HCT116 (cell line): ENCODE measurements at regions not wholly inside any gene's neighbourhood (a gene's known extent, or its start where the extent isn't known, plus 50 kb on each side); places are given as distances from the start of the nearest gene placed in this dataset.
"Not testable (repeated sequence)": the region's sequence is repeated elsewhere in the genome, so short reads cannot be mapped to it uniquely, and the experiment has no call there.

Experiments
- ATAC-seq: fragments of 200-7000 bp; cut with Tn5 transposase; 2 replicates; pipeline ENCODE4 v1.9.1; 2020; ENCODE audit warnings: mild to moderate bottlenecking, moderate library complexity
- BruUV-seq: library from RNA; stranded (reverse); fragments of 400-500 nt; replicated peaks from 2 replicates; lab custom pipeline; 2021; lab: Mats Ljungman, UMichigan
- CTCF ChIA-PET: fragments of 300-600 bp; sonication (Branson Sonifier 250); formaldehyde crosslinking; loops from one replicate; lab custom pipeline; 2021; ENCODE audit warnings: antibody characterized with exemption; lab: Charles Lee
- POLR2A ChIA-PET: fragments of 300-600, 350-600 bp; sonication (Branson Sonifier 250); formaldehyde crosslinking; loops from one replicate; lab custom pipeline; 2021; ENCODE audit warnings: antibody characterized with exemption; lab: Charles Lee
- RAD21 ChIA-PET, 2 experiments: fragments of 300-600 bp; sonication (Branson Sonifier 250); formaldehyde crosslinking; loops; one replicate each; lab custom pipeline; 2023; ENCODE audit warnings: low total read pairs in 2 of 2; ENCODE audit not compliant: uncharacterized antibody in 2 of 2, unreplicated experiment in 2 of 2, low non-redundant PET in 1 of 2; lab: Charles Lee
- DNase-seq: peaks from one replicate; pipeline ENCODE4 v3.0.0-alpha.2; 2010; ENCODE audit warnings: low read depth, low spot score
- H2AFZ ChIP-seq: fragments of 200-600 bp; shearing (Covaris generic), sonication (generic); 2 replicates; pipeline ENCODE4 v1.6.1; 2017; ENCODE audit warnings: low read depth, mixed run types, mixed read lengths, antibody characterized with exemption, low read length; ENCODE audit not compliant: poor library complexity, severe bottlenecking
- H3K27ac ChIP-seq: 2 replicates; pipeline ENCODE4 v1.5.1; 2012; ENCODE audit warnings: low read depth, low read length
- H3K27me3 ChIP-seq: fragments of 200-600 bp; sonication (generic); 2 replicates; pipeline ENCODE4 v1.6.1; 2016; ENCODE audit warnings: mixed run types, low read length, mixed read lengths; ENCODE audit not compliant: insufficient read depth
- H3K36me3 ChIP-seq, 2 experiments: fragments of 200-500 bp in 1 of 2; fragments of 200-600 bp in 1 of 2; sonication (Bioruptor generic) in 1 of 2; sonication (generic) in 1 of 2; 2 replicates each; pipeline versions ENCODE4 v1.5.1 to v1.6.1; 2014 to 2016; ENCODE audit warnings: low read length in 2 of 2, inconsistent platforms in 1 of 2, mixed read lengths in 1 of 2, mixed run types in 1 of 2; ENCODE audit not compliant: insufficient read depth in 2 of 2, control insufficient read depth in 1 of 2
- H3K4me1 ChIP-seq, 2 experiments: fragments of 200-600 bp in 1 of 2; sonication (generic) in 1 of 2; 2 replicates each; pipeline versions ENCODE4 v1.5.1 to v1.6.1; 2012 to 2017; ENCODE audit warnings: low read length in 2 of 2, inconsistent platforms in 1 of 2, mild to moderate bottlenecking in 1 of 2, mixed read lengths in 1 of 2, mixed run types in 1 of 2, moderate library complexity in 1 of 2; ENCODE audit not compliant: insufficient read depth in 2 of 2, control insufficient read depth in 1 of 2
- H3K4me2 ChIP-seq: fragments of 200-600 bp; sonication (generic); 2 replicates; pipeline ENCODE4 v1.6.1; 2017; ENCODE audit warnings: mixed run types, low read length, mixed read lengths
- H3K4me3 ChIP-seq, 2 experiments: fragments of 200-600 bp in 1 of 2; sonication (generic) in 1 of 2; replicated peaks in 1 of 2; 2 replicates each; pipeline ENCODE4 v1.5.1; 2011 to 2016; ENCODE audit warnings: low read length in 2 of 2, control low read depth in 1 of 2, low read depth in 1 of 2, mild to moderate bottlenecking in 1 of 2, mixed read lengths in 1 of 2, mixed run types in 1 of 2
- H3K79me2 ChIP-seq: fragments of 200-600 bp; sonication (generic); 2 replicates; pipeline ENCODE4 v1.6.1; 2017; ENCODE audit warnings: mild to moderate bottlenecking, mixed run types, low read length, moderate library complexity, mixed read lengths; ENCODE audit not compliant: insufficient read depth
- H3K9ac ChIP-seq: fragments of 200-600 bp; sonication (generic); 2 replicates; pipeline ENCODE4 v1.6.1; 2016; ENCODE audit warnings: low read length, mixed read lengths
- H3K9me2 ChIP-seq: fragments of 200-600 bp; sonication (generic), shearing (Covaris generic); 2 replicates; pipeline ENCODE4 v1.6.1; 2017; ENCODE audit warnings: mixed run types, mild to moderate bottlenecking, moderate library complexity; ENCODE audit not compliant: insufficient read depth
- H3K9me3 ChIP-seq, 2 experiments: fragments of 200-500 bp in 1 of 2; fragments of 200-600 bp in 1 of 2; sonication (Bioruptor generic) in 1 of 2; sonication (generic) in 1 of 2; 2 replicates each; pipeline ENCODE4 v1.6.1; 2014 to 2017; ENCODE audit warnings: low read length in 2 of 2, mixed read lengths in 2 of 2, inconsistent platforms in 1 of 2, low read depth in 1 of 2, mild to moderate bottlenecking in 1 of 2, mixed run types in 1 of 2, moderate library complexity in 1 of 2; ENCODE audit not compliant: control insufficient read depth in 1 of 2, insufficient read depth in 1 of 2
- H4K20me1 ChIP-seq: fragments of 200-600 bp; sonication (generic), shearing (Covaris generic); 2 replicates; pipeline ENCODE4 v1.6.1; 2017; ENCODE audit warnings: mixed run types, mild to moderate bottlenecking, moderate library complexity; ENCODE audit not compliant: insufficient read depth
- CBX3 ChIP-seq: IDR thresholded peaks from 2 replicates; pipeline ENCODE4 v1.6.1; 2012; ENCODE audit warnings: low read depth
- CTCF ChIP-seq, 3 experiments: fragments of 200-600 bp in 1 of 3; sonication (generic) in 1 of 3; IDR thresholded peaks in 2 of 3; conservative IDR thresholded peaks in 1 of 3; 2 replicates each; pipeline ENCODE4 v1.5.1; 2012 to 2017; ENCODE audit warnings: low read depth in 2 of 3, low read length in 2 of 3, antibody characterized with exemption in 1 of 3, borderline replicate concordance in 1 of 3, control low read depth in 1 of 3, mild to moderate bottlenecking in 1 of 3, mixed read lengths in 1 of 3, mixed run types in 1 of 3, moderate library complexity in 1 of 3; ENCODE audit not compliant: insufficient read depth in 1 of 3
- EGR1 ChIP-seq: IDR thresholded peaks from 2 replicates; pipeline ENCODE4 v1.6.1; 2012; ENCODE audit warnings: low read depth
- EZH2 ChIP-seq: fragments of 200-600 bp; sonication (generic); IDR thresholded peaks from 2 replicates; pipeline ENCODE4 v1.6.1; 2017; ENCODE audit warnings: antibody characterized with exemption, mixed run types
- FOSL1 ChIP-seq: IDR thresholded peaks from 2 replicates; pipeline ENCODE4 v1.6.1; 2012; ENCODE audit warnings: low read depth
- POLR2AphosphoS5 ChIP-seq: IDR thresholded peaks from 2 replicates; pipeline ENCODE4 v1.6.1; 2011; ENCODE audit warnings: mild to moderate bottlenecking, low read depth, low read length, moderate library complexity
- RAD21 ChIP-seq: IDR thresholded peaks from 2 replicates; pipeline ENCODE4 v1.6.1; 2012; ENCODE audit warnings: low read depth, mild to moderate bottlenecking
- SIN3A ChIP-seq: IDR thresholded peaks from 2 replicates; pipeline ENCODE4 v1.6.1; 2012; ENCODE audit warnings: low read depth
- SP1 ChIP-seq: IDR thresholded peaks from 2 replicates; pipeline ENCODE4 v1.6.1; 2012; ENCODE audit warnings: low read depth
- TCF7L2 ChIP-seq: IDR thresholded peaks from 2 replicates; pipeline ENCODE4 v1.7.0; 2011; ENCODE audit warnings: borderline replicate concordance, inconsistent platforms; ENCODE audit not compliant: insufficient read depth, insufficient read length; ENCODE audit errors: extremely low read depth
- YY1 ChIP-seq: IDR thresholded peaks from 2 replicates; pipeline ENCODE4 v1.6.1; 2011; ENCODE audit warnings: low read length, low read depth, moderate library complexity, mild to moderate bottlenecking; ENCODE audit not compliant: insufficient replicate concordance; ENCODE audit errors: extremely low read depth
- ZFX ChIP-seq: fragments of 450-650 bp; IDR thresholded peaks from 2 replicates; pipeline ENCODE4 v1.6.1; 2017
- intact Hi-C: fragments of 100-400 bp; cut with micrococcal nuclease; formaldehyde crosslinking; loops from 2 replicates; pipeline ENCODE4 v1.10.0; 2022

GRCh38 chr2:188788621-188789020 is 185.6 kb upstream of the COL3A1 start (continued):
- peak; percentile 70 for TF ChIP-seq FOSL1
- TF ChIP-seq SP1 = peak; percentile 72
- TF ChIP-seq EGR1 = peak; percentile 34; the same call in 1 of the 2 replicates

DNA sequence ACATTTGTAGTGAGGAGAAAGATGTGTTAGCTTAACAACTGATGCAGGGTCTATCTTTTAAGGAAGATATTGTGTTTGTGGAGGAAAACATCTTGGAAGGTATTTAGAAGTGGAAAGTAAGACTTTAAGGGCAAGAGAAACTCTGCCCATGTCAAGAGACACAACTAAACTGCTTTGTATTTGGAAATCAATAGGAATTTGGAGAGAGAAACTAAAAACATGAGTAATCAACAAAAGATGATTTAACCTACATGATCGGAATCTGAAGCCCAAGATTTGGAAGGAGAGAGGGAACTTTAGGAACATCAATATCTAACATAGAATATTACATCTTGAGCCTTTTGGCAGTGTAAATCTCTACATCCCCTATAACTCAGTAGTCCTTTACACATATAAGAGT is 184.2 kb upstream of the COL3A1 start:
- DNase-seq (no peak), ATAC-seq (no peak)
- TF ChIP-seq ZFX = no peak
- TF ChIP-seq CBX3 = no peak
- no peak for TF ChIP-seq POLR2AphosphoS5
- no peak for TF ChIP-seq YY1
- TF ChIP-seq TCF7L2 = no peak
- TF ChIP-seq EGR1 = no peak
- no peak for TF ChIP-seq EZH2
- no peak for TF ChIP-seq RAD21
- no peak for TF ChIP-seq CTCF (IDR thresholded peaks at IDR 0.05 in 2 of 3, conservative IDR thresholded peaks at IDR 0.05 in 1 of 3; ENCODE audit: borderline replicate concordance in 1 of 3, insufficient read depth in 1 of 3, low read depth in 2 of 3, low read length in 2 of 3)
- no peak for TF ChIP-seq SIN3A
- H3K9ac ChIP-seq = no peak overlapping the region
- H3K36me3 ChIP-seq = no peaks in the 10 kb centered on the region
- H3K4me3 ChIP-seq = no peak overlapping the region
- H3K9me2 ChIP-seq = no peaks in the 10 kb centered on the region
- H3K9me3 ChIP-seq = no peaks in the 10 kb centered on the region
- H4K20me1 ChIP-seq = no peaks in the 10 kb centered on the region
- H3K79me2 ChIP-seq = no peaks in the 10 kb centered on the region
- H3K27ac ChIP-seq = no peak overlapping the region
- H3K4me1 ChIP-seq = peaks cover 17 to 33% of the 10 kb centered on the region in 2 experiments
- RAD21 ChIA-PET = no interaction called here
- BruUV-seq = no TSS peak
- no peak overlapping the region for H3K4me2 ChIP-seq
- CTCF ChIA-PET = no interaction called here
- peak overlapping the region; percentile 13 for H2AFZ ChIP-seq
- H3K27me3 ChIP-seq = no peaks in the 10 kb centered on the region
- POLR2A ChIA-PET = no interaction called here
- intact Hi-C loops = loop anchor here (10.0 kb wide), 1 partner anchor 265 kb away; no protein-coding TSS in a partner anchor

DNA sequence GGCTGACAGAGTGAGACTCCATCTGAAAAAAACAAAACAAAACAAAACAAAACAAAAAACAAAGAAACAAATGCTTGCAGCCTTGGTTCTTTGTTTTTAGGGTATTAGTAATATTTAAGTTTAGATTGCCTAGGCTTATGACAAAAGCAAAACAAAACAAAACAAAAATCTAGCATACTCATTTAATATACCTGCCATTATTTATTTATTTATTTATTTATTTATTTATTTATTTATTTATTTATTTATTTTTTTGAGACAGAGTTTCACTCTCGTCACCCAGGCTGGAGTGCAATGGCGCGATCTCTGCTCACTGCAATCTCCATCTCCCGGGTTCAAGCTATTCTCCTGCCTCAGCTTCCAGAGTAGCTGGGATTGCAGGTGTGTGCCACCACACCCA is 179.7 kb upstream of the COL3A1 start:
- intact Hi-C loops, H3K36me3 ChIP-seq, DNase-seq, H4K20me1 ChIP-seq, ATAC-seq, CTCF ChIA-PET, H3K27me3 ChIP-seq, POLR2A ChIA-PET, H3K4me1 ChIP-seq, H3K9me2 ChIP-seq, H3K27ac ChIP-seq, H3K9me3 ChIP-seq, H3K4me2 ChIP-seq, H3K79me2 ChIP-seq, H3K4me3 ChIP-seq, H3K9ac ChIP-seq, BruUV-seq, RAD21 ChIA-PET, H2AFZ ChIP-seq: not testable (repeated sequence)
